Lung (tissue), 11 donors: ENCODE measurements at regions not wholly inside any gene's neighbourhood (a gene's known extent, or its start where the extent isn't known, plus 50 kb on each side); places are given as distances from the start of the nearest gene placed in this dataset.

Source experiments
- ATAC-seq: fragments of 200-7000 bp; cut with Tn5 transposase; one replicate; pipeline ENCODE4 v1.9.1; 2020; ENCODE audit warnings: moderate number of reproducible peaks; ENCODE audit not compliant: insufficient read depth, low FRiP score
- DNase-seq, 3 donors: peaks; one replicate each; pipeline ENCODE4 v3.0.0-alpha.2; 2013 to 2017
- H3K27ac ChIP-seq, 2 donors: one replicate each; pipeline ENCODE4 v1.5.1; 2013; ENCODE audit warnings: mild to moderate bottlenecking in 2 of 2, moderate library complexity in 2 of 2, control low read depth in 1 of 2, inconsistent platforms in 1 of 2, low read depth in 1 of 2, low read length in 1 of 2
- H3K27me3 ChIP-seq, 3 donors: one replicate each; pipeline ENCODE4 v1.5.1; 2013; ENCODE audit warnings: low read length in 2 of 3; ENCODE audit not compliant: control insufficient read depth in 3 of 3, insufficient read depth in 3 of 3
- H3K36me3 ChIP-seq, 4 donors: one replicate each; pipeline ENCODE4 v1.5.1; 2013; ENCODE audit warnings: low read length in 4 of 4, mild to moderate bottlenecking in 1 of 4, moderate library complexity in 1 of 4; ENCODE audit not compliant: control insufficient read depth in 4 of 4, insufficient read depth in 4 of 4
- H3K4me1 ChIP-seq, 5 donors: one replicate each; pipeline ENCODE4 v1.5.1; 2013; ENCODE audit warnings: low read length in 5 of 5, mild to moderate bottlenecking in 2 of 5, moderate library complexity in 1 of 5; ENCODE audit not compliant: control insufficient read depth in 5 of 5, insufficient read depth in 5 of 5
- H3K4me3 ChIP-seq: one replicate; pipeline ENCODE4 v1.5.1; 2013; ENCODE audit warnings: mild to moderate bottlenecking, control low read depth, moderate library complexity
- H3K9ac ChIP-seq, 2 donors: one replicate each; pipeline ENCODE4 v1.5.1; 2013; ENCODE audit warnings: low read length in 2 of 2, control low read depth in 1 of 2; ENCODE audit not compliant: insufficient read depth in 1 of 2
- H3K9me3 ChIP-seq, 4 donors: one replicate each; pipeline ENCODE4 v1.5.1; 2013; ENCODE audit warnings: low read length in 3 of 4, mild to moderate bottlenecking in 1 of 4, moderate library complexity in 1 of 4; ENCODE audit not compliant: control insufficient read depth in 4 of 4, insufficient read depth in 3 of 4
- WGBS, 2 donors: extraction: QIAGEN DNeasy Blood & Tissue Kit; methylation state at CpG; one replicate each; pipeline ENCODE4 v1.1.7; 2013; 5-methylcytosine and 5-hydroxymethylcytosine counted together
- TF ChIP-seq, protein P1 (sequence below): IDR thresholded peaks from 2 replicates; pipeline ENCODE4 v1.5.1; 2012; ENCODE audit warnings: mild to moderate bottlenecking; ENCODE audit errors: control extremely low read depth, extremely low read depth
- donor health status: control.
- donor health status: control.
- donor health status: Bipolar disorder and iron deficiency.
- donor health status: healthy.
- donor health status: DM: yes; HTN: yes; CAD: no.

GRCh38 chr17:79296243-79296642 lies 221.6 kb downstream of the ENGASE start:
- Histone ChIP-seq H3K9ac (no peak overlapping the region), H3K36me3 (no peaks in the 10 kb centered on the region), H3K4me1 (no peaks in the 10 kb centered on the region), H3K27me3 (peaks cover 0 to 7% (median 4%) of the 10 kb centered on the region in 3 donors), H3K9me3 (no peaks in the 10 kb centered on the region), H3K4me3 (no peak overlapping the region), H3K27ac (no peak overlapping the region)
- 86 to 88% methylated on average over 7 of the region's 7 CpGs for whole genome bisulfite sequencing, 2 donors
- TF ChIP-seq, protein P1, sequence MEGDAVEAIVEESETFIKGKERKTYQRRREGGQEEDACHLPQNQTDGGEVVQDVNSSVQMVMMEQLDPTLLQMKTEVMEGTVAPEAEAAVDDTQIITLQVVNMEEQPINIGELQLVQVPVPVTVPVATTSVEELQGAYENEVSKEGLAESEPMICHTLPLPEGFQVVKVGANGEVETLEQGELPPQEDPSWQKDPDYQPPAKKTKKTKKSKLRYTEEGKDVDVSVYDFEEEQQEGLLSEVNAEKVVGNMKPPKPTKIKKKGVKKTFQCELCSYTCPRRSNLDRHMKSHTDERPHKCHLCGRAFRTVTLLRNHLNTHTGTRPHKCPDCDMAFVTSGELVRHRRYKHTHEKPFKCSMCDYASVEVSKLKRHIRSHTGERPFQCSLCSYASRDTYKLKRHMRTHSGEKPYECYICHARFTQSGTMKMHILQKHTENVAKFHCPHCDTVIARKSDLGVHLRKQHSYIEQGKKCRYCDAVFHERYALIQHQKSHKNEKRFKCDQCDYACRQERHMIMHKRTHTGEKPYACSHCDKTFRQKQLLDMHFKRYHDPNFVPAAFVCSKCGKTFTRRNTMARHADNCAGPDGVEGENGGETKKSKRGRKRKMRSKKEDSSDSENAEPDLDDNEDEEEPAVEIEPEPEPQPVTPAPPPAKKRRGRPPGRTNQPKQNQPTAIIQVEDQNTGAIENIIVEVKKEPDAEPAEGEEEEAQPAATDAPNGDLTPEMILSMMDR, result no peak
- DNase-seq (no peak), ATAC-seq (no peak)

DNA sequence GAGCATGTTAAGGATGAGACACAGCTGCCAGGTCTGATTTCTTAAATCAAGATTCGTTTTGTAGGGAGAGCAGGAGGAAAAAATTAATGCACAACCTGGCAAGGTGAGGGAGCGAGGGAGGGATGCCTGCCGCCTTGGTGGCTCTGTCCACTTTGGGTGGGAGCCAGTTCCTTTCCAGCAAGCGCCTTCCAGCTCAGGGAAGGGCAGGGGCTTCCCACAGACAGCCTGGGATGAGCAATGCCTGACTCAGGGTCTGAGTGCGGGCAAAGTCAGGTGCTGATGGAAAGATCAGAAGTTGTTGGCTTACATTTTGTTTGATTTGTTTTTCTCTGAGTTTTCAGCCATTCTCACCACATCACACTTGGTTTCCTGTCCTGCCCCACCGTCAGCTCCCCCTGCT lies 220.7 kb downstream of the ENGASE start:
- H3K36me3 ChIP-seq, result no peaks in the 10 kb centered on the region
- no peak for ATAC-seq
- H3K4me1 ChIP-seq, result no peaks in the 10 kb centered on the region
- H3K27me3 ChIP-seq, result peaks cover 0 to 5% (median 4%) of the 10 kb centered on the region in 3 donors
- H3K4me3 ChIP-seq, result no peak overlapping the region
- H3K9me3 ChIP-seq, result no peaks in the 10 kb centered on the region
- H3K9ac ChIP-seq, result no peak overlapping the region
- TF ChIP-seq, protein P1, result no peak
- H3K27ac ChIP-seq, result no peak overlapping the region
- DNase-seq, result no peak
- 68 to 71% methylated on average over 6 of the region's 6 CpGs for WGBS, 2 donors

- peak; percentile 76 to 84 (median 83) for DNase-seq
- H3K9ac ChIP-seq, result no peak overlapping the region
- TF ChIP-seq, protein P1, result no peak
- WGBS, 2 donors, result 23% methylated on average over 26 of the region's 26 CpGs
- H3K4me3 ChIP-seq, result no peak overlapping the region
- H3K27me3 ChIP-seq, result peaks cover 0 to 3% (median 3%) of the 10 kb centered on the region in 3 donors
- no peaks in the 10 kb centered on the region for H3K4me1 ChIP-seq
- no peaks in the 10 kb centered on the region for H3K9me3 ChIP-seq
- ATAC-seq, result peak; percentile 69
- H3K27ac ChIP-seq, result no peak overlapping the region
- H3K36me3 ChIP-seq, result no peaks in the 10 kb centered on the region
Measured at GRCh38 chr17:79294459-79295071, 219.9 kb downstream of the ENGASE start.

- TF ChIP-seq, protein P1, result no peak
Measured at GRCh38 chr17:79292501-79292900, 217.9 kb downstream of the ENGASE start.

More at GRCh38 chr17:79292501-79292900, 217.9 kb downstream of the ENGASE start:
- H3K9ac ChIP-seq, result no peak overlapping the region
- H3K9me3 ChIP-seq, result no peaks in the 10 kb centered on the region
- no peak for ATAC-seq
- no peak overlapping the region for H3K27ac ChIP-seq
- H3K4me3 ChIP-seq, result no peak overlapping the region
- H3K4me1 ChIP-seq, result no peaks in the 10 kb centered on the region
- WGBS, 2 donors, result 83 to 91% methylated on average over 6 of the region's 6 CpGs
- no peaks in the 10 kb centered on the region for H3K27me3 ChIP-seq
- no peaks in the 10 kb centered on the region for H3K36me3 ChIP-seq
- DNase-seq, result no peak
